ENCODE measurements at regions not wholly inside any gene's neighbourhood (a gene's known extent, or its start where the extent isn't known, plus 50 kb on each side); places are given as distances from the start of the nearest gene placed in this dataset.

GRCh38 chr7:47690902-47691558 lies 109.1 kb upstream of the TNS3 start:
- DNase-seq: no peak

DNA sequence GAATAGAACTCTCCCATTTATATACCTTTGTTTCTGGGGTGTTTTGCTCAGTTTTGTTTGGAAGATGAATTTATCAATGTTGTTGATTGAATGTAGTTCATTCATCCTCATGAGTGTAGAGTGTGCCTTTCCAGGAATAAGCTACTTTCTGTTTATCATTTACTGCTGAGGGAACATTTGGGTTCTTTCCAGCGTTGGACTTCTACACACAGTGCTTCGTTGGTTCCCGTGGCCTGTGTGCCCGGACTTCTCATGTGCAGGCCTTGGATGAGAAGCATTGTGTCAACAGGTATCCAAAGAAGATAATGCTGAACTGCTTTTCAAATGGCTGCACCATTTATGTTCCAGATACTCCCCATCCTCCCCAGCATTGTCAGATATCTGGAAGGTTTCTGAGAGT lies 107.6 kb upstream of the TNS3 start:
- no peak for DNase-seq

- no peak for DNase-seq
Measured at GRCh38 chr7:47688311-47689100, 106.6 kb upstream of the TNS3 start.

GRCh38 chr7:47685712-47686376 lies 103.9 kb upstream of the TNS3 start:
- no peak for DNase-seq

GRCh38 chr7:47685151-47685550 lies 103.2 kb upstream of the TNS3 start:
- DNase-seq: no peak

- DNase-seq: no peak
Measured at GRCh38 chr7:47684728-47685127, 102.8 kb upstream of the TNS3 start.

GRCh38 chr7:47683485-47683898 lies 101.6 kb upstream of the TNS3 start:
- DNase-seq: no peak

GRCh38 chr7:47682874-47683273 lies 101.0 kb upstream of the TNS3 start:
- no peak for DNase-seq

- no peak for DNase-seq
Measured at GRCh38 chr7:47681249-47681810, 99.4 kb upstream of the TNS3 start.

GRCh38 chr7:47678641-47679380 lies 96.9 kb upstream of the TNS3 start:
- DNase-seq: peak in 1 of 2 experiments; percentile 15

GRCh38 chr7:47677664-47678063 lies 95.8 kb upstream of the TNS3 start:
- no peak for DNase-seq

DNA sequence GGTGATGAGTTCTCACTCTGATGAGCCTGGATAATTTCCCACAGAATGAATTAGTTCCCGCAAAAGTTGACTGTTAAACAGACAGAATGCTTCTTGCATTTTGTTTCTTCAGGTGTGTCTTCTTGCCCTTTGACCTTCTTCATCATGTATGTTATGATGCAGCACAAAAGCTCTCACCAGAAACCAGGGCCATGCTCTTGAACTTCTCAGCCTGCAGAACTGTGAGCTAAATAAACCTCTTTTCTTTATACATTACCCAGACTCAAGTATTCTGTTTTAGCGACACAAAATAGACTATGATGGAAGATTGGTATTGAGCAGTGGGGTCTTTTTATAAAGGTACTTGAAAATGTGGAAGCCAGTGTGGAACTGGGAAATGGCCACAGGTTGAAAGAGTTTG lies 95.2 kb upstream of the TNS3 start:
- no peak for DNase-seq

DNA sequence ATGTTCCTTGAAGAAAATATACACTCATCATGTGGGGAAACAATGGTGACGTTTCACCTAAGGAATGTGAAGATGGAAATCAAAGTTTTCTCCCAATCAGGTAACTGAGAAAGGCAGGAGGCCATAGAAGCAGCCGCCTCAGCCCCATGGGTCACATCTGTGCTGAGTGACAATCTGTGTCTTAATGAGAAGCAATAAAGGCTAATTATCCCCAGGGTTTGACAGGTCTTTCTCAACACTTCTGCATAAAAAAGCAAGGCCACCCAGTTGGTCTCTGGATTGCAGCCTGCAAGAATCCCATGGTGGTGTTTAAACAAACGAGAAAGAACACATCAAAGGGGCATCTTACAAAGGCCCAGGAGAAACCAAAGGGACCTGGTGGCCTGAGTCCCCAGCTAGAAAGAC lies 91.1 kb upstream of the TNS3 start:
- no peak for DNase-seq

DNA sequence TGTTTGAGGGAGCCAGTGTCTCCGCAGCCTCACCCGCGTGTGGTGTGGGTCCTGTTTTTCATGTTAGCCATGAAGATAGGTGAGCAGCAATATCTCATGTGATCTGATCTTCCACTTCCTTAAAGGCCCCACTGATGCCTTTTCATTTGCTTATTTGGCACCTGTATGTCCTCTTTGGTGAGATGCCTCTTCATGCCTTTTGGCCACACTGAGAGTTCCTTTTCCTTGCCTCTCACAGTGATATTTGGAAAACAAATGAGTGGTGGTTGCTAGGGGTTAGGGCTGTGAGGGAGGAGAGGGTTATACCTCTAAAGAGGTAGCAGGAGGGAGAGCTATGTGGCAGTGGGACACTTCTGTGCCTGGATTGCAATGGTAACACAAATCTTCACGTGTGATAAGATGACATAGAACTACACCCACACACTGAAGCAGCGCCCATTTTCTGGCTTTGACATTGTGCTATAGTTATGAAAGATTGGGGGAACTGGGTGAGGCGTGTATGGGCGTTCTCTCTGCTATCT lies 90.4 kb upstream of the TNS3 start:
- DNase-seq: peak; percentile 38 to 50

DNA sequence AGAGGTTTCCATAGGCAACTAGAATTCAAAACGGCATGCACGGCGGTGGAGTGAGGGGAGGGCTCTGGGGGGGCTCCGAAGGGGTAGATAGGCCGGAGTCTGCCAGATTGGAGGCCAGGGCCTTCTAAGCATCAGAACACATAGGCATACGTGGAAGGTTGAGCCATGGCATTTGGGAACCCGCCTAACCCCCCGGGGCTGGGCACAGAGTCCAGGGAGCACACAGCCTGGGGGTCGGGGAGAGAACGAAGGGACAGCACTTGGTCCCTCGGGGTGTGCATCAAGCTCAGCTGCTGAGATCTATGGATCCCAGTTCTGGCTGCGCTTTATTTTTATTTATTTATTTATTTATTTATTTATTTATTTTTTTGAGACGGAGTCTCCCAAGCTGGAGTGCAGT lies 89.4 kb upstream of the TNS3 start:
- DNase-seq: no peak

GRCh38 chr7:47670729-47671128 lies 88.8 kb upstream of the TNS3 start:
- DNase-seq: peak in 1 of 2 experiments; percentile 22

DNA sequence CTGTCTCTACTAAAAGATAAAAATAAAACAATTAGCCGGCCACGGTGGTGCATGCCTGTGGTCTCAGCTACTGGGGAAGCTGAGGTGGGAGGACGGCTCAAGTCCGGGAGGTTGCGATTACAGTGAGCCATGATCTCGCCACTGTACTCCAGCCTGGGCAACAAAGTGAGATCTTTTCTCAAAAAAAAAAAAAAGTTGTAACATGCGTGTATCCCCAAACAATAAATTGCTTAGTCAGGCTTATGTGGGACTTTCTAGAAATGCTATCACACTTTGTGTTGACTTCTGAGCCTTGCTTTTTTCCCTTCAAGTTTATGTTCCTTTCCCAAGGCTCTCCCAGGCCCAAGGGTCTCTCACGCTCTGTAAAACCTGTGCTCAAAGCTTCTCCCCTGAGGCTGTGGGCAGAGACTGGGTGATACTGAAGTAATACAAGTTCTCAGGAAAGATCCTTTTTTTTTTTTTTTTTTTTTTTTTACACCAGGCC lies 88.0 kb upstream of the TNS3 start:
- DNase-seq: no peak

DNA sequence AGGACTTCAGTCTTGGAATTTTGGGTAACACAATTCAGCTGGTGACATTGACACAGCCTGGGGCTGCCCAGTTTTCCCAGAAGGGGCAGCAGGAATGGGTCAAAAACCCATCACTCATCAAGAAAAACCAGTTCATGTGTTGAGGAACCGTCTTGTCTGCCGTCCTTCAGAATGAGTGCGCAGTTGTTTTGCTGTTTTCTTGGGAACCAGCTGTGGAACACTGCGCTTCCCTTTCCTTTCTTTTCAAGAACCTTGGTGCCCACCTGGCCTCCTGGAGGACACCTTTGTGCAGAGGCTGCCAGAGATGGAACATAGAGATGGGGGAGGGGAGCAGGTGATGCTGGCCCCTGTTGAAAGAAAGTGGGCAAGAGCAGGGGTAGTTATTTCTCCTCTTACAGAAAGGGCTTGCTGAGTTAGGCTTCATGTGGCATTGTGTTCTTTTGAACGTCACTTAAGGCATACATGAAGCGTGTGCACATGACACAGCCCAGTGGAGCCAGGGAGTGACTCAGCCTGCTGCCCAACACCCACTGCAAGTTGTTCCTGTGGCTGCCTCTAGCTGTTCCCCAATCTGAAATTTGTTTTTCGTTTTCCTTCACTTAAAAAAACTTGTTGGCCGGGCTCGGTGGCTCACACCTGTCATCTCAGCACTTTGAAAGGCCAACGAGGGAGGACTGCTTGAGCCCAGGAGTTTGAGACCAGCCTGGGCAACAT lies 87.4 kb upstream of the TNS3 start:
- no peak for DNase-seq

DNA sequence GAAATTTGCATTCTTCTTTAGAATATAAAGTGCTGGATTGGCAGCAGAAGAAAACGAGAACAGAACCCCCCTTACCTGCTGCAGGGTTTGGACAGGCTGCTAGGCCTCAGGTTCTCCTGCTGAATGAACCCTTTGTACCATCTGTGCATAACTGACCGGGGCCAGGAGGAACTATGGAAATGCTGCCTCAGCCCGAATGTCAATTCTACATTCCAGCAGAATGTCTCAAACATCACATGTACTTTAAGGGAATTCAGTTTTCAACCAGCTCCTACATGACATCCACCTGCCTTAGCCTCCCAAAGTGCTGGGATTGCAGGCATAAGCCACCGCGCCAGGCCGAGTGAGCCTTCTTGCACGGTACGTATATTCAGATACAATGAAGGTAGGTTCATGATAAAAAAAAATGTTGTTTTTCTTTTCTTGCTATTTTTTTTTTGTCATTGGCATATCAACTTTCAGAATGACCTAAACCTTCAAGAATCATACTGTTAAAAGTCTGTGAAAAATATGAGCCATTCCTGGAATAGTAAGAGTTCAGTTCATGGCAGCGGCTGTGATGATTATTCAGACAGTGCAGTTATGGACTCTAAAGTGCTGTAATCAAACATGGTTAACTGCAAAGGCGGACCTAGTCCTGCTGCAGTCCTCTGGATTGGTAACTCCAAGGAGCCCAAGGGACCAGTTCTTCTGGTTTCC lies 84.4 kb upstream of the TNS3 start:
- no peak for DNase-seq

GRCh38 chr7:47664650-47665195 lies 82.8 kb upstream of the TNS3 start:
- DNase-seq: no peak

- DNase-seq: no peak
Measured at GRCh38 chr7:47663851-47664250, 81.9 kb upstream of the TNS3 start.
